ENCODE measurements at regions not wholly inside any gene's neighbourhood (a gene's known extent, or its start where the extent isn't known, plus 50 kb on each side); places are given as distances from the start of the nearest gene placed in this dataset.
"Not testable (repeated sequence)": the region's sequence is repeated elsewhere in the genome, so short reads cannot be mapped to it uniquely, and the experiment has no call there.

GRCh38 chr17:70453075-70453474, 283.7 kb downstream of the KCNJ2 start:
- intact Hi-C loops (cut with DNase I); H3K4me3 ChIP-seq (ENCODE audit: low read length in 2 of 2); DNase-seq; H3K36me3 ChIP-seq (ENCODE audit: control insufficient read depth in 1 of 2, insufficient read depth in 2 of 2, low read length in 1 of 2); H3K4me1 ChIP-seq (ENCODE audit: control insufficient read depth in 1 of 2, insufficient read depth in 2 of 2, low read length in 2 of 2); H3K9me3 ChIP-seq (ENCODE audit: control insufficient read depth, low read length); H3K27ac ChIP-seq (ENCODE audit: low read depth in 1 of 2, low read length in 2 of 2); ATAC-seq (ENCODE audit: low FRiP score); H3K27me3 ChIP-seq (ENCODE audit: control insufficient read depth in 1 of 2, insufficient read depth in 2 of 2, low read length in 1 of 2): not testable (repeated sequence)
- 92 to 96% methylated on average over 12 of the region's 12 CpGs for WGBS, 2 donors

GRCh38 chr17:70454377-70454776, 285.0 kb downstream of the KCNJ2 start:
- no peak overlapping the region for H3K4me3 ChIP-seq (ENCODE audit: low read length in 2 of 2)
- no peak for ATAC-seq (ENCODE audit: low FRiP score)
- H3K27me3 ChIP-seq (ENCODE audit: control insufficient read depth in 1 of 2, insufficient read depth in 2 of 2, low read length in 1 of 2), result peaks cover 0 to 2% of the 10 kb centered on the region in 2 donors
- H3K36me3 ChIP-seq (ENCODE audit: control insufficient read depth in 1 of 2, insufficient read depth in 2 of 2, low read length in 1 of 2), result no peaks in the 10 kb centered on the region
- no peak for DNase-seq
- no peaks in the 10 kb centered on the region for H3K9me3 ChIP-seq (ENCODE audit: control insufficient read depth, low read length)
- intact Hi-C loops (cut with DNase I), result no loop called here
- H3K27ac ChIP-seq (ENCODE audit: low read depth in 1 of 2, low read length in 2 of 2), result no peak overlapping the region
- whole genome bisulfite sequencing, 2 donors, result 75 to 77% methylated on average over 4 of the region's 4 CpGs
- H3K4me1 ChIP-seq (ENCODE audit: control insufficient read depth in 1 of 2, insufficient read depth in 2 of 2, low read length in 2 of 2), result no peaks in the 10 kb centered on the region

- DNase-seq (no peak), ATAC-seq (ENCODE audit: low FRiP score) (no peak)
- H3K9me3 ChIP-seq (ENCODE audit: control insufficient read depth, low read length), result no peaks in the 10 kb centered on the region
- intact Hi-C loops (cut with DNase I), result no loop called here
- no peak overlapping the region for H3K4me3 ChIP-seq (ENCODE audit: low read length in 2 of 2)
- no peaks in the 10 kb centered on the region for H3K4me1 ChIP-seq (ENCODE audit: control insufficient read depth in 1 of 2, insufficient read depth in 2 of 2, low read length in 2 of 2)
- H3K27me3 ChIP-seq (ENCODE audit: control insufficient read depth in 1 of 2, insufficient read depth in 2 of 2, low read length in 1 of 2), result peaks cover 0 to 2% of the 10 kb centered on the region in 2 donors
- H3K36me3 ChIP-seq (ENCODE audit: control insufficient read depth in 1 of 2, insufficient read depth in 2 of 2, low read length in 1 of 2), result no peaks in the 10 kb centered on the region
- H3K27ac ChIP-seq (ENCODE audit: low read depth in 1 of 2, low read length in 2 of 2), result no peak overlapping the region
Measured at GRCh38 chr17:70454908-70455307, 285.6 kb downstream of the KCNJ2 start.

- Histone ChIP-seq H3K36me3 (ENCODE audit: control insufficient read depth in 1 of 2, insufficient read depth in 2 of 2, low read length in 1 of 2) (no peaks in the 10 kb centered on the region), H3K9me3 (ENCODE audit: control insufficient read depth, low read length) (no peaks in the 10 kb centered on the region), H3K27ac (ENCODE audit: low read depth in 1 of 2, low read length in 2 of 2) (no peak overlapping the region), H3K27me3 (ENCODE audit: control insufficient read depth in 1 of 2, insufficient read depth in 2 of 2, low read length in 1 of 2) (no peaks in the 10 kb centered on the region), H3K4me1 (ENCODE audit: control insufficient read depth in 1 of 2, insufficient read depth in 2 of 2, low read length in 2 of 2) (no peaks in the 10 kb centered on the region), H3K4me3 (ENCODE audit: low read length in 2 of 2) (no peak overlapping the region)
- WGBS, 2 donors, result 76% methylated on average over 2 of the region's 2 CpGs
- intact Hi-C loops (cut with DNase I), result no loop called here
- no peak for ATAC-seq (ENCODE audit: low FRiP score)
- DNase-seq, result no peak
Measured at GRCh38 chr17:70464995-70465394, 295.7 kb downstream of the KCNJ2 start.

- no peaks in the 10 kb centered on the region for H3K27me3 ChIP-seq (ENCODE audit: control insufficient read depth in 1 of 2, insufficient read depth in 2 of 2, low read length in 1 of 2)
- no peaks in the 10 kb centered on the region for H3K9me3 ChIP-seq (ENCODE audit: control insufficient read depth, low read length)
- intact Hi-C loops (cut with DNase I), result no loop called here
- DNase-seq, result no peak
- WGBS, 2 donors, result 24 to 29% methylated on average over 2 of the region's 2 CpGs
- ATAC-seq (ENCODE audit: low FRiP score), result no peak
- H3K27ac ChIP-seq (ENCODE audit: low read depth in 1 of 2, low read length in 2 of 2), result no peak overlapping the region
- no peaks in the 10 kb centered on the region for H3K4me1 ChIP-seq (ENCODE audit: control insufficient read depth in 1 of 2, insufficient read depth in 2 of 2, low read length in 2 of 2)
- H3K4me3 ChIP-seq (ENCODE audit: low read length in 2 of 2), result no peak overlapping the region
- no peaks in the 10 kb centered on the region for H3K36me3 ChIP-seq (ENCODE audit: control insufficient read depth in 1 of 2, insufficient read depth in 2 of 2, low read length in 1 of 2)
Measured at GRCh38 chr17:70468661-70469060, 299.3 kb downstream of the KCNJ2 start.

DNA sequence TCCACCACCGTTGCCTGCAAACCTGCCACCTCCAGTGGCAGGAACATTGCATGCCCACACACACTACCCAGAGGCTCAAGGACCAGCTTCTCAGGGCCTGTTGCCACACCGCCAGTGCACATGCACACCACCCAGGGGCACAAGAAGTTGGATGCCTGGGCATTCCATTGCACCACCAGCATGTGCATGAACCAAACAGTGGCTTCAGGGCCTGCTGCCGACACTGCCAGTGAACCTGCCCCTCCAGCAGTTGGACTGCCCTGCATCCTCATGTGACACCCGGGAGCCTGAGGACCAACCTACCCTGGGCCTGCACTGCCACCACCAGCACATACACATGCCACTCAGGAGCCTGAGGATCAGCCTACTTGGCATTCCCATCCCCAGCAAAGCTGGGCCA, 303.7 kb downstream of the KCNJ2 start:
- intact Hi-C loops (cut with DNase I), result no loop called here
- ATAC-seq (ENCODE audit: low FRiP score) (no peak), DNase-seq (peak in 1 of 2 donors; percentile 42)
- Histone ChIP-seq H3K36me3 (ENCODE audit: control insufficient read depth in 1 of 2, insufficient read depth in 2 of 2, low read length in 1 of 2) (no peaks in the 10 kb centered on the region), H3K4me3 (ENCODE audit: low read length in 2 of 2) (no peak overlapping the region), H3K9me3 (ENCODE audit: control insufficient read depth, low read length) (no peaks in the 10 kb centered on the region), H3K27me3 (ENCODE audit: control insufficient read depth in 1 of 2, insufficient read depth in 2 of 2, low read length in 1 of 2) (no peaks in the 10 kb centered on the region), H3K4me1 (ENCODE audit: control insufficient read depth in 1 of 2, insufficient read depth in 2 of 2, low read length in 2 of 2) (no peaks in the 10 kb centered on the region), H3K27ac (ENCODE audit: low read depth in 1 of 2, low read length in 2 of 2) (no peak overlapping the region)
- 89 to 90% methylated on average over 4 of the region's 4 CpGs for WGBS, 2 donors

DNA sequence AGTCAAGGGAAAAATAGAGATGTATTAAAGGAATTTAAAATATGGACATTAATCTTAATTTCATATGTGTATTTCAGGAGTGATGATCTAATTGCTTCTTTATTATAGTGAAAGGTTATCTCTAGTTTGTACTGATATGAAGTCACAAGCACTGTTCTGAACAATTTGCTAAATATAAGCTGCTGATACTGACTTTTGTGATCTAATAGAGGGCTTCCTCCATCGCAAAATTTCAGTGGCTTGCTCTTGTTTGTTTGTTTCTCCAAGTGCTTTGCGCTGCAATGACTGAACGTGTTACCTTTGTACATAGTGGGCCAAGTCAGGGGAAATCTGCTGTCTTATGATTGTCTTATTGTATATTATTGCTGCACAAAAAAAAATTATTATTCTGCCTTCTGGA, 307.0 kb downstream of the KCNJ2 start:
- WGBS, 2 donors, result 58 to 69% methylated on average over 3 of the region's 3 CpGs
- no peak overlapping the region for H3K27ac ChIP-seq (ENCODE audit: low read depth in 1 of 2, low read length in 2 of 2)

GRCh38 chr17:70478902-70479301, 309.6 kb downstream of the KCNJ2 start:
- H3K36me3 ChIP-seq (ENCODE audit: control insufficient read depth in 1 of 2, insufficient read depth in 2 of 2, low read length in 1 of 2), result no peaks in the 10 kb centered on the region
- peaks cover 0 to 2% of the 10 kb centered on the region in 2 donors for H3K27me3 ChIP-seq (ENCODE audit: control insufficient read depth in 1 of 2, insufficient read depth in 2 of 2, low read length in 1 of 2)
- no peak for DNase-seq
- intact Hi-C loops (cut with DNase I), result no loop called here
- no peak overlapping the region for H3K4me3 ChIP-seq (ENCODE audit: low read length in 2 of 2)
- ATAC-seq (ENCODE audit: low FRiP score), result no peak
- 23 to 28% methylated on average over 5 of the region's 5 CpGs for WGBS, 2 donors
- H3K27ac ChIP-seq (ENCODE audit: low read depth in 1 of 2, low read length in 2 of 2), result no peak overlapping the region
- no peaks in the 10 kb centered on the region for H3K4me1 ChIP-seq (ENCODE audit: control insufficient read depth in 1 of 2, insufficient read depth in 2 of 2, low read length in 2 of 2)
- H3K9me3 ChIP-seq (ENCODE audit: control insufficient read depth, low read length), result peaks cover 4% of the 10 kb centered on the region

More for the DNA sequence above, 307.0 kb downstream of the KCNJ2 start:
- no peak for ATAC-seq (ENCODE audit: low FRiP score)
- intact Hi-C loops (cut with DNase I), result no loop called here
- DNase-seq, result no peak
- H3K36me3 ChIP-seq (ENCODE audit: control insufficient read depth in 1 of 2, insufficient read depth in 2 of 2, low read length in 1 of 2), result no peaks in the 10 kb centered on the region
- no peak overlapping the region for H3K4me3 ChIP-seq (ENCODE audit: low read length in 2 of 2)
- no peaks in the 10 kb centered on the region for H3K4me1 ChIP-seq (ENCODE audit: control insufficient read depth in 1 of 2, insufficient read depth in 2 of 2, low read length in 2 of 2)
- no peaks in the 10 kb centered on the region for H3K9me3 ChIP-seq (ENCODE audit: control insufficient read depth, low read length)
- no peaks in the 10 kb centered on the region for H3K27me3 ChIP-seq (ENCODE audit: control insufficient read depth in 1 of 2, insufficient read depth in 2 of 2, low read length in 1 of 2)

DNA sequence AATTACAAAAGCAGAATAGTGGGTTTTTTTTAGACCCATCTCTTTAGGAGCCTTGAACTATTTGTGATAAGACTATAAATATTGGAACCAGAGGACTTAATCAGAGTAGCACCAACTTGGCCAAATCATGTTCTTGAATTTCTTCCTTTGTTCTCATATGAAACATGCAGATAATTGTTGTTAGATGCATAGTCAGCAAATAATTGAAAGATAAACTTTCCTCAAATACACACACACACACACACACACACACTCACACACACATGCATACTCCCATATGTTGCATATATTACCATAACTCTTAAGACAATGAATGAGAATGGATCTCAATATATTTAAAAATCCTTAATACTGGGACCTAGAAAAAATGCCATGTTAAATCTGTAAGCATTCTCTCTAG, 310.4 kb downstream of the KCNJ2 start:
- H3K36me3 ChIP-seq (ENCODE audit: control insufficient read depth in 1 of 2, insufficient read depth in 2 of 2, low read length in 1 of 2), result no peaks in the 10 kb centered on the region
- peaks cover 0 to 2% of the 10 kb centered on the region in 2 donors for H3K27me3 ChIP-seq (ENCODE audit: control insufficient read depth in 1 of 2, insufficient read depth in 2 of 2, low read length in 1 of 2)
- no peaks in the 10 kb centered on the region for H3K4me1 ChIP-seq (ENCODE audit: control insufficient read depth in 1 of 2, insufficient read depth in 2 of 2, low read length in 2 of 2)
- H3K9me3 ChIP-seq (ENCODE audit: control insufficient read depth, low read length), result peaks cover 4% of the 10 kb centered on the region
- ATAC-seq (ENCODE audit: low FRiP score) (no peak), DNase-seq (no peak)
- intact Hi-C loops (cut with DNase I), result no loop called here
- H3K27ac ChIP-seq (ENCODE audit: low read depth in 1 of 2, low read length in 2 of 2), result no peak overlapping the region
- H3K4me3 ChIP-seq (ENCODE audit: low read length in 2 of 2), result no peak overlapping the region
